ENCODE measurements at regions not wholly inside any gene's neighbourhood (a gene's known extent, or its start where the extent isn't known, plus 50 kb on each side); places are given as distances from the start of the nearest gene placed in this dataset.

DNA sequence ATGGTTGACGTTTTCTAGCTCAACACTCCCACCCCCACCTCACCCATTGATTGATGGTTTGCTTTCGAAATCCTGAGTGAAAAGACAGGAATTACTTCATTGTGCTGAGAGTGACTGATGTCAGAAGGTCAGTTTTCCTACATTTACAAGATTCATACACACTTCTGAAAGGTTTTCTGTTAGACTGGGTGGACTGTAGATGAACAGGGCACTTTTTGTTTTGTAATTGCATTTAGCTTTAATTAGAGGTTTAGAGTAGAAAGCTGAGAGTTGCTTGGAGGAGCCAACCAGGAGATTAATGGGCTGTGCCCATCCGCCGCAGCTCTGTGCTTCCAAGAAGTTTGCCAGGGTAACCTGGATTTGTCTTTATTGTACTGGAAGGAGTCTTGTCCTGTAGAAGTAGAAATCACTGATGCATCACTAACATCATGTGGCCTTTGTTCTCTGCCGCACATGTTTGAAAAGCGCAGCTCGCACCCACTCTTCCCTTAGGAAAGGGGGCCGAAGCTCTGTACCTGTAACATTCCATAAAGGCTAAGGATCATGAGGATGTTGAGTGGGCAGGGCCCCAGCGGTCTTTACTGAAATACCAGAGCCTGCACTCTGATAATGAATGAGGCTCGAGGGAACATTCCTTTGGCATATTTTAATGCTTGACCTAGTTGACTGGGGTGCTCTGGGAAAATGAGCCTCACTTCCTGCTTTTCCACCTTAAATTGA is 267.6 kb upstream of the DMRT1 start:
- Histone ChIP-seq H3K9ac (no peak overlapping the region), H3K27ac (no peak overlapping the region), H3K4me3 (IDR thresholded peaks at IDR 0.05; ENCODE audit: insufficient read depth, low read depth, low read length) (no peak overlapping the region), H3K79me2 (ENCODE audit: insufficient read depth, low read depth) (no peaks in the 10 kb centered on the region), H3K27me3 (ENCODE audit: insufficient read depth, low read depth) (no peaks in the 10 kb centered on the region), H3K36me3 (ENCODE audit: insufficient read depth) (no peaks in the 10 kb centered on the region), H4K20me1 (ENCODE audit: insufficient read depth) (no peaks in the 10 kb centered on the region), H3K4me1 (ENCODE audit: low read depth, poor library complexity, severe bottlenecking) (no peaks in the 10 kb centered on the region), H2AFZ (ENCODE audit: low read depth) (no peak overlapping the region), H3K4me2 (no peak overlapping the region)
- TF ChIP-seq CTCF (conservative IDR thresholded peaks at IDR 0.05; ENCODE audit: low read depth, low read length), result no peak

GRCh38 chr9:575139-575538 is 266.4 kb upstream of the DMRT1 start:
- Histone ChIP-seq H4K20me1 (ENCODE audit: insufficient read depth) (no peaks in the 10 kb centered on the region), H3K27me3 (ENCODE audit: insufficient read depth, low read depth) (no peaks in the 10 kb centered on the region), H3K36me3 (ENCODE audit: insufficient read depth) (no peaks in the 10 kb centered on the region), H3K9ac (no peak overlapping the region), H2AFZ (ENCODE audit: low read depth) (no peak overlapping the region), H3K4me2 (no peak overlapping the region), H3K4me3 (IDR thresholded peaks at IDR 0.05; ENCODE audit: insufficient read depth, low read depth, low read length) (no peak overlapping the region), H3K27ac (no peak overlapping the region), H3K79me2 (ENCODE audit: insufficient read depth, low read depth) (no peaks in the 10 kb centered on the region), H3K4me1 (ENCODE audit: low read depth, poor library complexity, severe bottlenecking) (no peaks in the 10 kb centered on the region)
- TF ChIP-seq CTCF (conservative IDR thresholded peaks at IDR 0.05; ENCODE audit: low read depth, low read length), result no peak

- no peaks in the 10 kb centered on the region for H3K27me3 ChIP-seq (ENCODE audit: insufficient read depth, low read depth)
- H3K9ac ChIP-seq, result no peak overlapping the region
- no peak overlapping the region for H3K4me3 ChIP-seq (IDR thresholded peaks at IDR 0.05; ENCODE audit: insufficient read depth, low read depth, low read length)
- no peak overlapping the region for H3K4me2 ChIP-seq
- H4K20me1 ChIP-seq (ENCODE audit: insufficient read depth), result no peaks in the 10 kb centered on the region
- H3K27ac ChIP-seq, result no peak overlapping the region
- H3K4me1 ChIP-seq (ENCODE audit: low read depth, poor library complexity, severe bottlenecking), result no peaks in the 10 kb centered on the region
- TF ChIP-seq CTCF (conservative IDR thresholded peaks at IDR 0.05; ENCODE audit: low read depth, low read length), result no peak
- no peaks in the 10 kb centered on the region for H3K36me3 ChIP-seq (ENCODE audit: insufficient read depth)
- H3K79me2 ChIP-seq (ENCODE audit: insufficient read depth, low read depth), result no peaks in the 10 kb centered on the region
- no peak overlapping the region for H2AFZ ChIP-seq (ENCODE audit: low read depth)
These were observed 260.7 kb upstream of the DMRT1 start for GRCh38 chr9:580652-581342.

GRCh38 chr9:581673-582497 is 259.6 kb upstream of the DMRT1 start:
- TF ChIP-seq CTCF (conservative IDR thresholded peaks at IDR 0.05; ENCODE audit: low read depth, low read length), result peak; percentile 65
- Histone ChIP-seq H3K4me3 (IDR thresholded peaks at IDR 0.05; ENCODE audit: insufficient read depth, low read depth, low read length) (no peak overlapping the region), H2AFZ (ENCODE audit: low read depth) (no peak overlapping the region), H4K20me1 (ENCODE audit: insufficient read depth) (no peaks in the 10 kb centered on the region), H3K79me2 (ENCODE audit: insufficient read depth, low read depth) (no peaks in the 10 kb centered on the region), H3K27me3 (ENCODE audit: insufficient read depth, low read depth) (no peaks in the 10 kb centered on the region), H3K27ac (no peak overlapping the region), H3K9ac (no peak overlapping the region), H3K4me1 (ENCODE audit: low read depth, poor library complexity, severe bottlenecking) (no peaks in the 10 kb centered on the region), H3K4me2 (no peak overlapping the region), H3K36me3 (ENCODE audit: insufficient read depth) (no peaks in the 10 kb centered on the region)

All from KMS-11 (cell line).